Endothelial cell of umbilical vein (primary cell): ENCODE measurements at regions not wholly inside any gene's neighbourhood (a gene's known extent, or its start where the extent isn't known, plus 50 kb on each side); places are given as distances from the start of the nearest gene placed in this dataset.

ENCODE experiments used
- BruUV-seq: library from RNA; stranded (reverse); fragments of 400-500 nt; replicated peaks from 2 replicates; lab custom pipeline; 2021; lab: Mats Ljungman, UMichigan
- CTCF ChIA-PET: fragments of 300-600, 350-600 bp; sonication (Branson Sonifier 250); formaldehyde crosslinking; loops from one replicate; lab custom pipeline; 2021; ENCODE audit warnings: antibody characterized with exemption, inconsistent platforms; lab: Charles Lee
- POLR2A ChIA-PET: fragments of 300-600, 350-600 bp; sonication (Branson Sonifier 250); formaldehyde crosslinking; loops from one replicate; lab custom pipeline; 2021; ENCODE audit warnings: antibody characterized with exemption, inconsistent platforms; lab: Charles Lee
- DNase-seq: peaks from one replicate; pipeline ENCODE4 v3.0.0-alpha.2; 2011; ENCODE audit warnings: low read depth, low spot score
- FAIRE-seq: peaks from 2 replicates; lab custom pipeline; 2011; peaks lifted over from hg19 to GRCh38; lab: Jason Lieb, UNC
- H2AFZ ChIP-seq: 2 replicates; pipeline ENCODE4 v1.6.0; 2012; ENCODE audit warnings: low read depth, low read length, control low read depth, inconsistent platforms
- H3K27ac ChIP-seq: 2 replicates; pipeline ENCODE4 v1.5.1; 2011; ENCODE audit warnings: low read depth, mild to moderate bottlenecking, control low read depth, low read length, moderate library complexity; ENCODE audit not compliant: insufficient read depth
- H3K27me3 ChIP-seq, 2 experiments: 2 replicates each; pipeline versions ENCODE4 v1.6.0 to v1.6.1; 2011; ENCODE audit warnings: low read length in 2 of 2, mixed read lengths in 1 of 2; ENCODE audit not compliant: control insufficient read depth in 2 of 2, insufficient read depth in 2 of 2
- H3K36me3 ChIP-seq, 2 experiments: 2 replicates in 1 of 2; 3 replicates in 1 of 2; pipeline ENCODE4 v1.5.1; 2011; ENCODE audit warnings: low read length in 2 of 2, mild to moderate bottlenecking in 1 of 2, moderate library complexity in 1 of 2; ENCODE audit not compliant: control insufficient read depth in 2 of 2, insufficient read depth in 2 of 2; ENCODE audit errors: extremely low read depth in 1 of 2
- H3K4me1 ChIP-seq: 3 replicates; pipeline ENCODE4 v1.5.1; 2011; ENCODE audit warnings: mild to moderate bottlenecking, low read length; ENCODE audit not compliant: control insufficient read depth, insufficient read depth; ENCODE audit errors: extremely low read depth
- H3K4me2 ChIP-seq: 2 replicates; pipeline ENCODE4 v1.6.1; 2011; ENCODE audit warnings: low read length, control low read depth, mixed read lengths; ENCODE audit not compliant: insufficient read depth
- H3K4me3 ChIP-seq, 3 experiments: fragments of 200-600 bp in 1 of 3; sonication (generic), shearing (Covaris generic) in 1 of 3; replicated peaks in 1 of 3; 2 replicates each; pipeline ENCODE4 v1.5.1; 2011 to 2016; ENCODE audit warnings: control low read depth in 3 of 3, low read length in 3 of 3, mild to moderate bottlenecking in 2 of 3, inconsistent platforms in 1 of 3, low read depth in 1 of 3, moderate library complexity in 1 of 3; ENCODE audit not compliant: insufficient read depth in 1 of 3
- H3K79me2 ChIP-seq: 2 replicates; pipeline ENCODE4 v1.6.0; 2012; ENCODE audit warnings: low read length, inconsistent platforms; ENCODE audit not compliant: control insufficient read depth, insufficient read depth
- H3K9ac ChIP-seq: replicated peaks from 2 replicates; pipeline ENCODE3; 2011; ENCODE audit warnings: low read length, control low read depth; ENCODE audit not compliant: insufficient read depth; ENCODE audit errors: extremely low read depth
- H3K9me1 ChIP-seq: replicated peaks from 3 replicates; pipeline ENCODE4 v1.6.0; 2011; ENCODE audit warnings: mild to moderate bottlenecking, low read length; ENCODE audit not compliant: control insufficient read depth, insufficient read depth; ENCODE audit errors: extremely low read depth
- H3K9me3 ChIP-seq: replicated peaks from 2 replicates; pipeline ENCODE4 v1.5.1; 2012; ENCODE audit warnings: low read length, inconsistent platforms; ENCODE audit not compliant: control insufficient read depth, insufficient read depth
- H4K20me1 ChIP-seq: replicated peaks from 2 replicates; pipeline ENCODE3; 2011; ENCODE audit warnings: mild to moderate bottlenecking, low read length; ENCODE audit not compliant: control insufficient read depth, insufficient read depth; ENCODE audit errors: extremely low read depth
- CTCF ChIP-seq, 2 donors: IDR thresholded peaks; 1 replicate in 1 of 2; 2 replicates in 1 of 2; pipeline ENCODE4 v1.5.1; 2011; ENCODE audit warnings: low read length in 2 of 2, mild to moderate bottlenecking in 2 of 2, moderate library complexity in 2 of 2, control low read depth in 1 of 2, inconsistent platforms in 1 of 2, low read depth in 1 of 2; ENCODE audit not compliant: insufficient read depth in 1 of 2; ENCODE audit errors: extremely low read depth in 1 of 2
- EZH2 ChIP-seq: IDR thresholded peaks from 2 replicates; pipeline ENCODE4 v1.6.1; 2012; ENCODE audit warnings: borderline replicate concordance, low read depth, mild to moderate bottlenecking, moderate library complexity, low read length, inconsistent platforms; ENCODE audit not compliant: severe bottlenecking
- FOS ChIP-seq: IDR thresholded peaks from 2 replicates; pipeline ENCODE4 v1.6.1; 2011; ENCODE audit warnings: mild to moderate bottlenecking, low read length, moderate library complexity, borderline replicate concordance; ENCODE audit not compliant: insufficient read depth
- GATA2 ChIP-seq: IDR thresholded peaks from 2 replicates; pipeline ENCODE4 v1.7.0; 2011; ENCODE audit warnings: low read depth, mild to moderate bottlenecking, moderate library complexity, mixed read lengths, low read length; ENCODE audit not compliant: insufficient read length, insufficient read depth
- JUN ChIP-seq: IDR thresholded peaks from 2 replicates; pipeline ENCODE4 v1.6.1; 2011; ENCODE audit warnings: borderline replicate concordance, low read depth; ENCODE audit not compliant: insufficient read length, insufficient read depth
- MAX ChIP-seq: IDR thresholded peaks from 2 replicates; pipeline ENCODE4 v1.6.1; 2011; ENCODE audit not compliant: insufficient read depth, insufficient read length
- MYC ChIP-seq: IDR thresholded peaks from one replicate; pipeline ENCODE4 v1.6.1; 2011; ENCODE audit warnings: mild to moderate bottlenecking, low read depth, low read length
- POLR2A ChIP-seq: IDR thresholded peaks from 2 replicates; pipeline ENCODE4 v1.6.1; 2012; ENCODE audit warnings: low read depth, mild to moderate bottlenecking, control low read depth, low read length
- POLR2AphosphoS5 ChIP-seq: IDR thresholded peaks from 2 replicates; pipeline ENCODE4 v1.6.1; 2012; ENCODE audit warnings: low read depth, mild to moderate bottlenecking, control low read depth, low read length, moderate library complexity; ENCODE audit not compliant: insufficient read depth
- dilution Hi-C: fragments of 300-500 bp; cut with MboI; formaldehyde crosslinking; loops from one replicate; pipeline ENCODE4 v1.15.0; 2019; ENCODE audit warnings: low sequenced_read_pairs; ENCODE audit not compliant: extremely low pct_ligation_motif_present
- intact Hi-C: fragments of 100-400 bp; cut with micrococcal nuclease; formaldehyde crosslinking; loops from one replicate; pipeline ENCODE4 v1.10.0; 2022

GRCh38 chr14:61948376-61948775 lies 186.2 kb downstream of the SNAPC1 start:
- no TSS peak for BruUV-seq
- no peak overlapping the region for H3K4me3 ChIP-seq
- TF ChIP-seq CTCF (IDR thresholded peaks at IDR 0.05; ENCODE audit: extremely low read depth in 1 of 2, insufficient read depth in 1 of 2, low read depth in 1 of 2, low read length in 2 of 2) (no peak), FOS (no peak), POLR2AphosphoS5 (no peak), JUN (no peak), POLR2A (no peak), EZH2 (no peak), GATA2 (no peak), MYC (no peak), MAX (no peak)
- H3K27ac ChIP-seq, result no peak overlapping the region
- H3K36me3 ChIP-seq, result no peaks in the 10 kb centered on the region
- no peaks in the 10 kb centered on the region for H3K4me1 ChIP-seq
- H3K9me3 ChIP-seq, result no peaks in the 10 kb centered on the region
- CTCF ChIA-PET, result no interaction called here
- no peaks in the 10 kb centered on the region for H3K79me2 ChIP-seq
- POLR2A ChIA-PET, result no interaction called here
- no peaks in the 10 kb centered on the region for H4K20me1 ChIP-seq
- H3K9me1 ChIP-seq, result no peaks in the 10 kb centered on the region
- H3K9ac ChIP-seq, result no peak overlapping the region
- H3K4me2 ChIP-seq, result no peak overlapping the region
- H3K27me3 ChIP-seq, result peaks cover 0 to 2% of the 10 kb centered on the region in 2 experiments
- DNase-seq (no peak), FAIRE-seq (no peak)
- intact Hi-C loops (no loop called here), dilution Hi-C loops (no loop called here)
- no peak overlapping the region for H2AFZ ChIP-seq
